K562 (cell line): ENCODE measurements at regions not wholly inside any gene's neighbourhood (a gene's known extent, or its start where the extent isn't known, plus 50 kb on each side); places are given as distances from the start of the nearest gene placed in this dataset.
"Not testable (repeated sequence)": the region's sequence is repeated elsewhere in the genome, so short reads cannot be mapped to it uniquely, and the experiment has no call there.

ENCODE experiments used
- ATAC-seq: fragments of 200-7000 bp; cut with Tn5 transposase; 3 replicates; pipeline ENCODE4 v1.9.1; 2020; ENCODE audit warnings: moderate library complexity
- BruUV-seq: library from RNA; stranded (reverse); fragments of 400-500 nt; replicated peaks from 2 replicates; lab custom pipeline; 2021; lab: Mats Ljungman, UMichigan
- CTCF ChIA-PET: fragments of 300-600 bp; formaldehyde crosslinking; extraction: SDS; loops from one replicate; lab custom pipeline; 2021; ENCODE audit warnings: low intra/inter-chr PET ratio; lab: Yijun Ruan, JAX
- POLR2A ChIA-PET: fragments of 300-600, 350-650 bp; sonication (Branson Sonifier 250); formaldehyde crosslinking; extraction: SDS; loops from one replicate; lab custom pipeline; 2021; ENCODE audit warnings: antibody characterized with exemption, inconsistent platforms; lab: Yijun Ruan, JAX
- DNase-seq, 4 experiments: peaks; one replicate each; pipeline versions ENCODE4 v3.0.0 to v3.0.0-alpha.2; 2011 to 2018; ENCODE audit warnings: low spot score in 3 of 4, mixed read lengths in 3 of 4; ENCODE audit errors: extremely low read depth in 1 of 4
- FAIRE-seq: peaks from 2 replicates; lab custom pipeline; 2011; peaks lifted over from hg19 to GRCh38; lab: Jason Lieb, UNC
- H2AFZ ChIP-seq: 2 replicates; pipeline ENCODE4 v1.6.0; 2011; ENCODE audit warnings: low read depth, low read length, control low read depth, inconsistent platforms
- H3K27ac ChIP-seq: fragments of 200-600 bp; 3 replicates; pipeline ENCODE4 v1.8.0; 2011; ENCODE audit warnings: low read depth, mild to moderate bottlenecking, control low read depth, inconsistent platforms, low read length, moderate library complexity, mixed read lengths; ENCODE audit errors: extremely low read depth
- H3K27me3 ChIP-seq, 2 experiments: fragments of 300-600 bp in 1 of 2; 2 replicates in 1 of 2; 3 replicates in 1 of 2; pipeline versions ENCODE4 v1.6.0 to v1.8.0; 2011; ENCODE audit warnings: inconsistent platforms in 2 of 2, low read length in 2 of 2, mild to moderate bottlenecking in 1 of 2, mixed read lengths in 1 of 2, moderate library complexity in 1 of 2; ENCODE audit not compliant: control insufficient read depth in 2 of 2, insufficient read depth in 2 of 2
- H3K36me3 ChIP-seq: fragments of 300-600 bp; 3 replicates; pipeline ENCODE4 v1.8.0; 2011; ENCODE audit warnings: mild to moderate bottlenecking, low read length, inconsistent platforms; ENCODE audit not compliant: control insufficient read depth, insufficient read depth
- H3K4me1 ChIP-seq, 2 experiments: fragments of 200-600 bp in 1 of 2; replicated peaks in 1 of 2; 2 replicates in 1 of 2; 3 replicates in 1 of 2; pipeline versions ENCODE4 v1.5.1 to v1.8.0; 2011; ENCODE audit warnings: inconsistent platforms in 2 of 2, low read length in 2 of 2, mild to moderate bottlenecking in 1 of 2, mixed read lengths in 1 of 2, moderate library complexity in 1 of 2; ENCODE audit not compliant: control insufficient read depth in 2 of 2, insufficient read depth in 2 of 2
- H3K4me2 ChIP-seq: 2 replicates; pipeline ENCODE4 v1.6.1; 2011; ENCODE audit warnings: low read length, control low read depth, inconsistent platforms, mixed read lengths; ENCODE audit not compliant: insufficient read depth
- H3K4me3 ChIP-seq: fragments of 200-600 bp; sonication (generic), shearing (Covaris generic); 2 replicates; pipeline ENCODE4 v1.5.1; 2016; ENCODE audit warnings: control low read depth, inconsistent platforms
- H3K79me2 ChIP-seq: fragments of 200-600 bp; 3 replicates; pipeline ENCODE4 v1.8.0; 2011; ENCODE audit warnings: low read length, inconsistent platforms; ENCODE audit not compliant: control insufficient read depth, insufficient read depth
- H3K9ac ChIP-seq, 2 experiments: 2 replicates each; pipeline versions ENCODE4 v1.6.0 to v1.6.1; 2011; ENCODE audit warnings: low read depth in 2 of 2, low read length in 2 of 2, control low read depth in 1 of 2, inconsistent platforms in 1 of 2, mild to moderate bottlenecking in 1 of 2, mixed read lengths in 1 of 2; ENCODE audit not compliant: insufficient read depth in 1 of 2
- H3K9me1 ChIP-seq: one replicate; pipeline ENCODE4 v1.6.0; 2011; ENCODE audit warnings: inconsistent platforms, mild to moderate bottlenecking, low read length, moderate library complexity; ENCODE audit not compliant: control insufficient read depth, insufficient read depth
- H3K9me3 ChIP-seq: replicated peaks from 2 replicates; pipeline ENCODE4 v1.5.1; 2011; ENCODE audit warnings: low read depth, low read length, inconsistent platforms; ENCODE audit not compliant: control insufficient read depth, insufficient read depth
- H4K20me1 ChIP-seq: replicated peaks from 2 replicates; pipeline ENCODE4 v1.6.1; 2011; ENCODE audit warnings: low read length, inconsistent platforms, mixed read lengths; ENCODE audit not compliant: control insufficient read depth, insufficient read depth
- CBFA2T3 ChIP-seq: fragments of 450-650 bp; IDR thresholded peaks from 2 replicates; pipeline ENCODE4 v1.6.1; 2017
- CEBPG ChIP-seq, 3 experiments: fragments of 200-800 bp in 1 of 3; sonication (Bioruptor generic) in 1 of 3; sonication (generic) in 1 of 3; formaldehyde crosslinking in 1 of 3; IDR thresholded peaks in 2 of 3; conservative IDR thresholded peaks in 1 of 3; 2 replicates each; pipeline versions ENCODE4 v1.6.1 to v1.8.0; 2016 to 2022; ENCODE audit warnings: missing compliant biosample characterization in 2 of 3, missing genetic modification characterization in 2 of 3, mild to moderate bottlenecking in 1 of 3, missing genetic modification reagents in 1 of 3
- CREB1 ChIP-seq, 2 experiments: sonication (generic) in 1 of 2; formaldehyde crosslinking in 1 of 2; IDR thresholded peaks; 2 replicates each; pipeline versions ENCODE4 v1.6.1 to v1.8.0; 2012 to 2022; ENCODE audit warnings: inconsistent platforms in 1 of 2, mild to moderate bottlenecking in 1 of 2, missing genetic modification reagents in 1 of 2, moderate library complexity in 1 of 2
- RFX7 ChIP-seq: fragments of 250-450 bp; sonication (Bioruptor Pico); IDR thresholded peaks from 2 replicates; pipeline ENCODE4 v1.5.1; 2021; ENCODE audit warnings: mild to moderate bottlenecking
- ZNF583 ChIP-seq: fragments of 250-450 bp; sonication (Bioruptor Pico); IDR thresholded peaks from 2 replicates; pipeline ENCODE4 v1.4.0; 2020
- ZNF609 ChIP-seq: sonication (generic); formaldehyde crosslinking; IDR thresholded peaks from 2 replicates; pipeline ENCODE4 v1.8.1; 2023; ENCODE audit warnings: missing genetic modification reagents, mild to moderate bottlenecking, borderline replicate concordance
- WGBS: fragments of 100-300 bp; shearing (Covaris generic); methylation state at CpG from one replicate; pipeline ENCODE4 v1.1.6; 2016; ENCODE audit warnings: low coverage, mixed read lengths; ENCODE audit not compliant: insufficient coverage; ENCODE audit errors: missing lambda C conversion rate; 5-methylcytosine and 5-hydroxymethylcytosine counted together
- in situ Hi-C: fragments of 300-500 bp; cut with MboI; formaldehyde crosslinking; loops from 4 replicates; pipeline ENCODE4 v1.15.0; 2018; ENCODE audit warnings: inconsistent platforms, mixed read lengths
- intact Hi-C: fragments of 100-400 bp; cut with micrococcal nuclease; formaldehyde crosslinking; loops from 2 replicates; pipeline ENCODE4 v1.14.2; 2022
- TF ChIP-seq, protein P1 (sequence below), 2 experiments: fragments of 450-650 bp in 1 of 2; sonication (generic) in 1 of 2; formaldehyde crosslinking in 1 of 2; IDR thresholded peaks in 1 of 2; conservative IDR thresholded peaks in 1 of 2; 2 replicates each; pipeline versions ENCODE4 v1.6.1 to v1.8.1; 2016 to 2023; ENCODE audit warnings: mild to moderate bottlenecking in 2 of 2, moderate library complexity in 2 of 2, inconsistent platforms in 1 of 2, missing genetic modification reagents in 1 of 2

GRCh38 chr2:4981802-4982409, 710.3 kb upstream of the SOX11 start:
- no peaks in the 10 kb centered on the region for H3K36me3 ChIP-seq
- intact Hi-C loops (no loop called here), in situ Hi-C loops (no loop called here)
- no peak overlapping the region for H3K27ac ChIP-seq
- H3K27me3 ChIP-seq: no peaks in the 10 kb centered on the region
- no peak overlapping the region for H3K9ac ChIP-seq
- CTCF ChIA-PET: no interaction called here
- POLR2A ChIA-PET: no interaction called here
- no peak for DNase-seq
- 0% methylated on average over 1 of the region's 1 CpG for WGBS
- no peak overlapping the region for H3K4me2 ChIP-seq
- no peak for ATAC-seq
- H4K20me1 ChIP-seq: no peaks in the 10 kb centered on the region
- no peaks in the 10 kb centered on the region for H3K79me2 ChIP-seq
- no peak overlapping the region for H2AFZ ChIP-seq
- no peak for FAIRE-seq
- TF ChIP-seq ZNF583 (CRISPR knock-in tag): no peak
- no peak for TF ChIP-seq CEBPG (CRISPR knock-in tag; IDR thresholded peaks at IDR 0.05)
- peak; percentile 25 to 58; a peak in 1 of 4 replicates for TF ChIP-seq CEBPG (tag; conservative IDR thresholded peaks at IDR 0.05 in 1 of 2, IDR thresholded peaks at IDR 0.05 in 1 of 2)
- TF ChIP-seq CREB1 (IDR thresholded peaks at IDR 0.05): no peak
- TF ChIP-seq CREB1 (CRISPR knock-in tag; IDR thresholded peaks at IDR 0.05): no peak
- no peak for TF ChIP-seq CBFA2T3
- TF ChIP-seq ZNF609 (CRISPR knock-in tag): no peak
- no peak for TF ChIP-seq RFX7 (CRISPR knock-in tag)
- TF ChIP-seq, protein P1, sequence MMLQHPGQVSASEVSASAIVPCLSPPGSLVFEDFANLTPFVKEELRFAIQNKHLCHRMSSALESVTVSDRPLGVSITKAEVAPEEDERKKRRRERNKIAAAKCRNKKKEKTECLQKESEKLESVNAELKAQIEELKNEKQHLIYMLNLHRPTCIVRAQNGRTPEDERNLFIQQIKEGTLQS (IDR thresholded peaks at IDR 0.05): no peak
- TF ChIP-seq, protein P1 (CRISPR knock-in tag; conservative IDR thresholded peaks at IDR 0.05): no peak
- no TSS peak for BruUV-seq
- H3K9me3 ChIP-seq: no peaks in the 10 kb centered on the region
- no peaks in the 10 kb centered on the region for H3K4me1 ChIP-seq
- no peak overlapping the region for H3K4me3 ChIP-seq
- H3K9me1 ChIP-seq: no peaks in the 10 kb centered on the region

DNA sequence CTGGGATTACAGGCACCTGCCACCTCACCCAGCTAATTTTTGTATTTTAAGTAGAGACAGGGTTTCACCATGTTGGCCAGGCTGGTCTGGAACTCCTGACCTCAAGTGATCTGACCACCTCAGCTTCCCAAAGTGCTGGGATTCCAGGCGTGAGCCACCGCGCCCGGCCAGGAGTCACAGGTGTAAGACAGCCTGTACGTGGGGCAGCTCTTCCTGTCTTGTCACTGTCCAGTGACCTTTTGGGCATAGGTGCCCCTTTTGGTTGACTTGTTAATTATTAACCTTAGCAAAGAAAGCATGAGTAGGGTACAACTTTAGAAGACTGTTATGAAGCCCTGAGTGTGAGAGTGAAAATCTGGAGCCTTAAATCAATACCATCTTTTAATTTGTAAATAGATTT, 703.7 kb upstream of the SOX11 start:
- FAIRE-seq, H3K27me3 ChIP-seq, H3K4me3 ChIP-seq, POLR2A ChIA-PET, H3K9me1 ChIP-seq, in situ Hi-C loops, H3K4me1 ChIP-seq, H3K27ac ChIP-seq, H4K20me1 ChIP-seq, intact Hi-C loops, BruUV-seq, H2AFZ ChIP-seq, ATAC-seq, H3K9me3 ChIP-seq, H3K79me2 ChIP-seq, CTCF ChIA-PET, H3K4me2 ChIP-seq, H3K36me3 ChIP-seq, DNase-seq, H3K9ac ChIP-seq: not testable (repeated sequence)
- 0% methylated on average over 5 of the region's 5 CpGs for WGBS
